ENCODE measurements at regions not wholly inside any gene's neighbourhood (a gene's known extent, or its start where the extent isn't known, plus 50 kb on each side); places are given as distances from the start of the nearest gene placed in this dataset.

DNA sequence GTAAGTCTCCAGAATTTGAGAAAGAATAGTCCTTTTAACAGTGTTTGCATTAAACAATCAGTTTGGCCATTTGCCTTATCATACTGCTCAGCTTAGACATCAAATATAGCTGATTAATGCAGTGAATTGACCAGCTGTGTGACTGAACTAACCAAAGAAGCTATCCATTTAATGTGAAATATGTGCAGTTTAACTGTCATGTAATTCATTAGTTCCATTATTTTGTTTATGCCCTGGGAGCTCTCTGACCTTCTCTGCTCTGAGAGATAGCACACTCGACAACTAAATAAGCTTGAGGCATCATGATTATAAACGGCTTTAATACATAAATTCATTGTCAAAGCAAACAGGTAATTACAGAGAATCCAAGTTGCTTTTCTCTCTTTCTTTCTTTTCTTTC, 324.3 kb upstream of the PCDH7 start:
- TF ChIP-seq, protein P1, sequence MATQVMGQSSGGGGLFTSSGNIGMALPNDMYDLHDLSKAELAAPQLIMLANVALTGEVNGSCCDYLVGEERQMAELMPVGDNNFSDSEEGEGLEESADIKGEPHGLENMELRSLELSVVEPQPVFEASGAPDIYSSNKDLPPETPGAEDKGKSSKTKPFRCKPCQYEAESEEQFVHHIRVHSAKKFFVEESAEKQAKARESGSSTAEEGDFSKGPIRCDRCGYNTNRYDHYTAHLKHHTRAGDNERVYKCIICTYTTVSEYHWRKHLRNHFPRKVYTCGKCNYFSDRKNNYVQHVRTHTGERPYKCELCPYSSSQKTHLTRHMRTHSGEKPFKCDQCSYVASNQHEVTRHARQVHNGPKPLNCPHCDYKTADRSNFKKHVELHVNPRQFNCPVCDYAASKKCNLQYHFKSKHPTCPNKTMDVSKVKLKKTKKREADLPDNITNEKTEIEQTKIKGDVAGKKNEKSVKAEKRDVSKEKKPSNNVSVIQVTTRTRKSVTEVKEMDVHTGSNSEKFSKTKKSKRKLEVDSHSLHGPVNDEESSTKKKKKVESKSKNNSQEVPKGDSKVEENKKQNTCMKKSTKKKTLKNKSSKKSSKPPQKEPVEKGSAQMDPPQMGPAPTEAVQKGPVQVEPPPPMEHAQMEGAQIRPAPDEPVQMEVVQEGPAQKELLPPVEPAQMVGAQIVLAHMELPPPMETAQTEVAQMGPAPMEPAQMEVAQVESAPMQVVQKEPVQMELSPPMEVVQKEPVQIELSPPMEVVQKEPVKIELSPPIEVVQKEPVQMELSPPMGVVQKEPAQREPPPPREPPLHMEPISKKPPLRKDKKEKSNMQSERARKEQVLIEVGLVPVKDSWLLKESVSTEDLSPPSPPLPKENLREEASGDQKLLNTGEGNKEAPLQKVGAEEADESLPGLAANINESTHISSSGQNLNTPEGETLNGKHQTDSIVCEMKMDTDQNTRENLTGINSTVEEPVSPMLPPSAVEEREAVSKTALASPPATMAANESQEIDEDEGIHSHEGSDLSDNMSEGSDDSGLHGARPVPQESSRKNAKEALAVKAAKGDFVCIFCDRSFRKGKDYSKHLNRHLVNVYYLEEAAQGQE (IDR thresholded peaks at IDR 0.05; ENCODE audit: insufficient read depth in 1 of 2, low read depth in 2 of 2, low read length in 2 of 2) = no peak
- TF ChIP-seq TAF1 (IDR thresholded peaks at IDR 0.05; ENCODE audit: borderline replicate concordance, insufficient read depth, low read length) (no peak), SIN3A (IDR thresholded peaks at IDR 0.05; ENCODE audit: borderline replicate concordance, insufficient read depth, low read length) (no peak), POLR2AphosphoS5 (IDR thresholded peaks at IDR 0.05; ENCODE audit: low read depth, low read length) (no peak)

All from PFSK-1 (cell line).